ENCODE measurements at regions not wholly inside any gene's neighbourhood (a gene's known extent, or its start where the extent isn't known, plus 50 kb on each side); places are given as distances from the start of the nearest gene placed in this dataset.
A peak's percentile ranks its signal among the peaks of the same experiment; 100 is the strongest.

GRCh38 chr6:128738112-128738511 lies 144.8 kb upstream of the LAMA2 start:
- DNase-seq (ENCODE audit: low read depth): no peak

DNA sequence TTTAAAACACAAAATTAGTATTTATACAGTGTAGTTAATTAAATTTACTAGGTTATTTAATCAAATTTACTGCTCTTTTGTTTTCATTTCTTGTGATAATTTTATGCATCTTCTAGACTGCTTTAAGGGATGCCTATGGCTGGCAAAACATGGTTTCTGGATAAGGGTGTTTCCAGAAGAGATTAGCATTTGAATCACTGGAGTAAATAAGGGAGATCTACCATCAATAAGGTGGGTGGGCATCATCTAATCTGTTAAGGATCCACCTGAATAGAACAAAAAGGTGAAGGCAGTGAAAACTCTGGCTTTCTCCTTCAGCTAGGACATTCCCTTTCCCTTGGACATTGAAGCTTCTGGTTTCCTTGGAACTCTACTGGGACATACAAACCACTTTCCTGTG lies 146.2 kb upstream of the LAMA2 start:
- DNase-seq (ENCODE audit: low read depth): no peak

DNA sequence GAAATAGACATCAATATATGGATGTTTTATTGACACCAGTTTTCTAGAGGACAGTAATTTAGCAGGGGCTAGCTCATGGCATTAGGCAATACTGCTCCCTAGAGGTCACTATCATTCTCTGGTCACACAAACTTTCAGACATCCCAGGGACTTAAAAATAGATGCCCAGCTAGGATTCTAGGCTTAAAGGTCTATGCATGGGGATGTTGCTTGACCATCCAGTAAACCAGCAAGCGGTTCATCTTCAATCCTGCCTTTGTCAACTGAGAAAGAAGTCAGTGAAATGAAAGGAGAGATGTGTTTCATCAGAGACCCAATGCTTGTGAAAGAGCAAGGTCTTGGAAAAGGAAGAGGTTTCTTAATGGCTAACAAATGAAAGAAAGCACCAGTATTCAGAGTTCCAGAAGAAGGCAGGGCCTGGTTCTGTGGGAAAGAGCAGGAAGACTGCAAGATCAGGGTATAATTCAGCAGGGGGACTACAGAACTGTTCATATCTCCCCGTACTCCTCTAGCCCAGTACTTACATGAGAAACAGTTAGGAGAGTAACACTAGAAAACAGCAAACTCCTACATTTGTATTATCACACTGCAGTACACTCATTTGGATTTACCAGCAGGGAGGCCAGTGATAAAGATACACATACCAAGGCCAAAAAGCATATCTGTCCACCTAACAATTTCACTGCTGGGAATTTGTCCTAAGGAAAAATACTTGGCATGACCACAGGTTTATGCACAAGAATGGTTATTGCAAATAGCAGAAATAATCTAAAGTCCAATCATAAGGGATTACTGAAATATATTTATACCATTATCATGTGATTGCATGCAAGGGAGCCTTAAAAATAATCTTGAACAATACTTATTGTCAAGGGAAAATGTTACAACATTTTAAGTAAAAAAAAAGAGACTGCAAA lies 151.4 kb upstream of the LAMA2 start:
- peak; percentile 66 for DNase-seq (ENCODE audit: low read depth)

- no peak for DNase-seq (ENCODE audit: low read depth)
These were observed 155.4 kb upstream of the LAMA2 start for GRCh38 chr6:128727500-128727899.

GRCh38 chr6:128725271-128726233 lies 157.4 kb upstream of the LAMA2 start:
- DNase-seq (ENCODE audit: low read depth): no peak

- no peak for DNase-seq (ENCODE audit: low read depth)
These were observed 158.2 kb upstream of the LAMA2 start for GRCh38 chr6:128724738-128725137.

DNA sequence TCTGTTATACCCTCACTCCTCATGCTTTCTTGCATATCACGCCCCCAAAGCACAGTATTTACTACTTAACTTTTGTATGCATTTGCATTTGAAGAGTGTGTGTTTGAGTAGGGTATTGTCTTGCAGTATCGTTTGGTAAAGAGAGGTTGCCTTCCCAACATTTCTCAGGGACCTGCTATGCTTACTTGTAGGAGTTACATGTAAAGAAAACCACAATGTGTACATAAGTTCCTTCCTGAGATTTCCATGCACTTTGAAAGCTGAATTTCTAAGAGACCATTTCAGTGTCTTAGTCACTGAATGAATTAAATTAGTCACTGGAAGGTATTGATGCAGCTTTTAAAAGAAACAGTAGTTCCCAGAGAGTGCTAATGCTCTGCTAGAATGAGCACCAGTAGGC lies 159.3 kb upstream of the LAMA2 start:
- peak; percentile 86 for DNase-seq (ENCODE audit: low read depth)

GRCh38 chr6:128720891-128721290 lies 162.0 kb upstream of the LAMA2 start:
- no peak for DNase-seq (ENCODE audit: low read depth)

DNA sequence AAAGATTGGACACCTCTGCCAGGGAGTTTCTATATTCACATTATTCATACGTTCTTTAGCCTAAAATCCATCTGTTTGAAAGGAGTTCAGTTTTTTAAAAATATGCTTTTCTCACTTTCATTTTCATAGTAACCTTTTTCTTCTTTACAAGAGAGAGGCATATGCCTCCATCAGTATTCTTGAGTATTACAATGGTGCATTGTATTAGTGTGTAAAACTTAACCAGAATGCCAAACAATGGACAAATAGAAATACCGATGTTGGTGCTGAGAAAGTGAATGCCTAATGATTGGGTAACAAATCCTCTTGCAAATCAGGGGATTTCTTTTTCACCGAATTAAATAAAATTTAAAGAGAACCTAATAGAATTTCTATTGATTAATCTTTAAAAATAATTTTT lies 163.2 kb upstream of the LAMA2 start:
- no peak for DNase-seq (ENCODE audit: low read depth)

DNA sequence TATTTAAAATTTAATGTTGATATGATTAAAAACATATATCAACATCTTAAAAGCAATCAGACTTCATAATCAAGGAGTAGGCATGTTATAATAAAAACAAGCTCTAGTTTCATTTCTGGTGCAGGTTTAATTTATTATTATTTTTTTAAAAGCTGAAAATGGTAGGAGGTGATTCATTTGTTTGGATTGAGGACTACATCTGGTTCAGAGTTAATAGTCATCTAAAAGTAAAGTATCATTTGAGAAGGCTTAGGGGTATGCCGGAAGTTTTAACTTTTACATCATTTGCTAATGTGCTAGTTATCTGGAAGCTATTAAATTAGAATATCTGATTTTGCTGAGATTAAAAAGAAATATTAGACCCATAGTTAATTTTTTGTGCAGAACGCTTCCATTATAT lies 169.5 kb upstream of the LAMA2 start:
- DNase-seq (ENCODE audit: low read depth): no peak

GRCh38 chr6:128712898-128713297 lies 170.0 kb upstream of the LAMA2 start:
- no peak for DNase-seq (ENCODE audit: low read depth)

GRCh38 chr6:128711149-128711548 lies 171.8 kb upstream of the LAMA2 start:
- no peak for DNase-seq (ENCODE audit: low read depth)

DNA sequence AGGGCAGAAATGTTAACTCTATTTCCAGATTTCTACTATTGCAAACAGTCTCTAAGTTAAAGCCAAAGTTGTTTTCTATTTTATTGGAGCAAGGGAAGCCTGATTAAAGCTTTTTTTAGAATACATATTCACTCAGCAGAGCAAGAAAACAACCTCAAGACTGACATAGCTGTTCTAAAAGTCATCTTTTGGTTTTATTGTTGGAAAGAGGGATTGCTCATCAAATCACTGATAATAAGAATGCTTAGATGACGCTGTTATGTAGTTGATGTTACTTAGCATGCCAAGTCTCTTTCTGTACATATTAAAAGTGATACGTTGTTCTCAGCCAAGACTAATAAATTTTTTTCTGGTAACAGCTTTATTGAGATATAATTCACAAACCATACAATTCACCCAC lies 172.6 kb upstream of the LAMA2 start:
- DNase-seq (ENCODE audit: low read depth): no peak

DNA sequence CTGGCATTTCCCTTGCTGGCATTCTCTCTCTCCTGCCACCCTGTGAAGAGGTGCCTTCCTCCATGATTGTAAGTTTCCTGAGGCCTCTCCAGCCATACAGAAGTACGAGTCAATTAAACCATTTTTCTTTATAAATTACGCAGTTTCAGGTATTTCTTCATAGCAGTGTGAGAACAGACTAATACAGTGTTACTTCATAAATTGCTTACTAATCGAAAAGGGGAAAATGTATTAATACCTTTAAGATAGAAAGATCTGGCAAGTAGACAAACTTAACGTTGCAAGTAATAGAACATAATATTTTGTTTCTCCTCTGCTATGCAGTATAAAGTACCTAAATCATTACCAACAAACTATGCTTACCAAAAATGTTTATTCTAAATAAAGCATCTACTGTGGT lies 178.3 kb upstream of the LAMA2 start:
- no peak for DNase-seq (ENCODE audit: low read depth)

DNA sequence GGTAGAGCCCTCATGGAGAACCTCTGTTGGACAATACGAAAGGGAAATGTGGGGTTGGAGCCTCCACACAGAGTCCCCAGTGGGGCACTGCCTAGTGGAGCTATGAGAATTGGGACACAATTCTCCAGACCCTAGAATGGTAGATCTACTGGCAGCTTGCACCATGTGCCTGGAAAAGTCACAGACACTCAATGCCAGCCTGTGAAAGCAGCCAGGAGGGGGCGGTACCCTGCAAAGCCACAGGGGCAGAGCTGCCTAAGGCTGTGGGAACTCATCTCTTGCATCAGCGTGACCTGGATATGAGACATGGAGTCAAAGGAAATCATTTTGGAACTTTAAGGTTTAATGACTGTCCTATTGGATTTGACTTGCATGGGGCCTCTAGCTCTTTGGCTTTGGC lies 179.1 kb upstream of the LAMA2 start:
- peak; percentile 5 for DNase-seq (ENCODE audit: low read depth)

DNA sequence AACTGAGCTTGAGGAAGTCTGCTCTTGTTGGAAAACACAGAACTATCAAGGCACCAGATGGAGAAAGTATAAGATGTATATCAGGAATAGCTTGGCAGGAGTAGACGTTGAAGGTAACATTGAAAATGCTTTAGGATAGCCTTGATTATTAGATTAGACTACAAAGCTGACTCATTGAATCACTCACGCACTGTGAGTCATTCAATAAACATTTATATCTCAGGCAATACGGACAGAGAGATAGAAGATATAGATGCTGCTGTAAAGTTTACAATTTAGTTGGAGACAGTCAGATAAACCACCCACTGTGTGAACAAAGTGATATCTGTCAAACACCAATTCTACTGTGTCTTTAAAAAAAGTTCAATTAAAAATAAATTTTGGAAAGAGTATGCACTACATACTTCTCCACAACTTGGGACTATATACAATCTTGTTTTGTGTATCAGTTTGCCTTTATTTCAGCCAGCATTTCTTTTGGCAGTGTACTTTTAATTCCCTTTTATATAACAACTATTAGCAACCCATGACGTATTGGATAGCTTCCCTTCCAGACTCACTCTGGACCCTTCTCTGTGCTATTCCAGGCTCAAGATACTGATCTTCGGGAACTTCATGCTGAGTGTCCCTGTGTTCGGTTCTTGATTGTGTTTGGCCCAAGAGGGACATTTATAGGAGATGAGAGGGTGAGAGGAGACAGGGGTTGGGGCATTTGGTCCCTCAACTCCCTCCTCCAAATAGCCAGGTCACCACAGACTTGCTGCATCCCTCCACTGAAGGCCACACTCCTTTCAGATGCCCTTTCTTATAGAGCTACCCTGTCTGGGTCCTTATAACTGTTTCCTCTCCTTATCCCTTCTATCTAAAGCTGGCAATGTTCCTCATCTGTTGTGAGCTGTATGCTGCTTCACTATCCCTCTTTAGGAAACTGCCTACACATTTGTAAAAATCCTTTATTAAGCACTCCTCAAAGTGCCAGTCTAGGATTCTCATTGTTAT lies 176.6 kb upstream of the PTPRK start:
- DNase-seq (ENCODE audit: low read depth): peak; percentile 80

DNA sequence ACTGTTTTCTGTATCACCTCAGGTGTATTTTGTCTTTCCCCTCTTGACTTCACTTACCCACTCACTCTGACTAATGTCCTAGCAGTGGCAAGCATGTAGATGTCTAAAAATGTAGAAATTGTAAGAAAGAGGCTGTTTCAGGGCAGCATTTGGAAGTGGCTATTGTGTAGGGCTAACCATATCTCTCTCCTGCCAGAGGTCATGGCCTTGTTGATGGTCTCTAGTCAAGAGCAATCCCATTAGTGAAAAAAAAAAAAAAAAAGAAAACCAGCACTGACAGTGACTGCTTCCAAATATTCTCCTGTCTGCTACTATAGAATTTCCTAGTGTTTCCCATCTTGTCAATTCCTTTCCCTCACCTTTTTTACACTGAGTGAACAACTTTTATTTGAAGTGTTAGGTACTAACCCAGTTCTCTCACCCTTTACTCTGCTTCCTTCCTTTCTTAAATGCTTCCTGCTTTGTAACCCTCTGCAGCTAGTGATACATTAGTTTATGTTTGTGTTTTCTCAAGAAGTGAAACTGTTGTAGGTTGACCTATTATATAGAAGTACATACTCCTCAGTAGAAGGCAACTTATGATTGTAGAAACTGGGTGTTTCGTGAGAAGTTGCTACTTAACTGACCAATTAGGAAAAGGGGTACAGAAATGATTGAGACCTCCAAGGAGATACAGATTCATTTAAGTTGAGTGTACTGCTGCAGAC lies 174.1 kb upstream of the PTPRK start:
- no peak for DNase-seq (ENCODE audit: low read depth)

GRCh38 chr6:128690063-128690462 lies 169.7 kb upstream of the PTPRK start:
- no peak for DNase-seq (ENCODE audit: low read depth)

- no peak for DNase-seq (ENCODE audit: low read depth)
These were observed 165.7 kb upstream of the PTPRK start for GRCh38 chr6:128686084-128686483.

DNA sequence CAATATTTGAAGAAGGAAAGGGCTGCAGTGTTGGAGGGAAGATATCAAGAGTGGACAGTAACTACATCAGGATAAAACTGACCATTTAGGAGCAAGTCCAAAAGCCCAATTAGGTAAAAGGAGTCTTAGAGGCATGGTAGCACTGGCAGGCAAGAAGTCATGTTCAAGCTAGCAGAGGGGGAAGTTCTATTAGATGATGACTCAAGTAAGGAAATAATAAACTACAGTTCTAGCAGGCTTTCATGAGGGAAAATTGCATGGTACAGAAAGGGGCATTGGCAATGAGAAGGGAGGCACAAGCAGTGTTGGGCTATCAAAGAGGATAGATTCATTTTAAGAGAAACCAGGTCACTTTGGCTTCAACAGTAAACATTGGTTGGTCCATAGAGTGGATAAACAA lies 156.1 kb upstream of the PTPRK start:
- DNase-seq (ENCODE audit: low read depth): no peak
